ENCODE measurements at regions not wholly inside any gene's neighbourhood (a gene's known extent, or its start where the extent isn't known, plus 50 kb on each side); places are given as distances from the start of the nearest gene placed in this dataset.

DNA sequence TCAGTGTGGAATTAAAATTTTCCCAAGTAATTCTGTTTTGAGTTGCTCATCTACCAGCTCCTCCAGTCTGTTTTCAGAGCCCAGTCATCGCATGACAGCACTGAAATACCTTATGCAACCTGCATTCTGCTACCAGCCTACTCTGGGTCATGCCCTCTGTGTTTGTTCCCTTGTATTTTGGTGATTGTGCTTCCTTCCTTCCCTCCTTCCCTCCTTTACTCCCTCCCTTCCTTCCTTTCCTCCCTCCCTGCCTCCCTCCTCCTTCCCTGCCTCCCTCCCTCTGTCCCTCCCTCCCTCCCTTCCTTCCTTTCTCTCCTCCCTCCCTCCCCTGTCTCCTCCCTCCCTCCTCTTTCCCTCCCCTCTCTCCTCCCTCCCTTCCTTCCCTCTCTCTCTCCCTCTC, 289.6 kb downstream of the CDH2 start:
- H3K4me3 ChIP-seq (replicated peaks in 1 of 4; ENCODE audit: control extremely low read depth in 1 of 4, insufficient read depth in 1 of 4, low read depth in 3 of 4, low read length in 4 of 4): no peak overlapping the region
- H3K27ac ChIP-seq (ENCODE audit: insufficient read depth, low read length): no peak overlapping the region
- no peaks in the 10 kb centered on the region for H4K20me1 ChIP-seq (ENCODE audit: control insufficient read depth, extremely low read depth, insufficient read depth, low read length)
- peak in 1 of 2 donors; percentile 6 for DNase-seq (ENCODE audit: low read depth in 2 of 2)
- no peak for TF ChIP-seq EZH2 (IDR thresholded peaks at IDR 0.05; ENCODE audit: low read length, missing control alignments)
- TF ChIP-seq, protein P1, sequence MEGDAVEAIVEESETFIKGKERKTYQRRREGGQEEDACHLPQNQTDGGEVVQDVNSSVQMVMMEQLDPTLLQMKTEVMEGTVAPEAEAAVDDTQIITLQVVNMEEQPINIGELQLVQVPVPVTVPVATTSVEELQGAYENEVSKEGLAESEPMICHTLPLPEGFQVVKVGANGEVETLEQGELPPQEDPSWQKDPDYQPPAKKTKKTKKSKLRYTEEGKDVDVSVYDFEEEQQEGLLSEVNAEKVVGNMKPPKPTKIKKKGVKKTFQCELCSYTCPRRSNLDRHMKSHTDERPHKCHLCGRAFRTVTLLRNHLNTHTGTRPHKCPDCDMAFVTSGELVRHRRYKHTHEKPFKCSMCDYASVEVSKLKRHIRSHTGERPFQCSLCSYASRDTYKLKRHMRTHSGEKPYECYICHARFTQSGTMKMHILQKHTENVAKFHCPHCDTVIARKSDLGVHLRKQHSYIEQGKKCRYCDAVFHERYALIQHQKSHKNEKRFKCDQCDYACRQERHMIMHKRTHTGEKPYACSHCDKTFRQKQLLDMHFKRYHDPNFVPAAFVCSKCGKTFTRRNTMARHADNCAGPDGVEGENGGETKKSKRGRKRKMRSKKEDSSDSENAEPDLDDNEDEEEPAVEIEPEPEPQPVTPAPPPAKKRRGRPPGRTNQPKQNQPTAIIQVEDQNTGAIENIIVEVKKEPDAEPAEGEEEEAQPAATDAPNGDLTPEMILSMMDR (conservative IDR thresholded peaks at IDR 0.05 in 1 of 2, IDR thresholded peaks at IDR 0.05 in 1 of 2; ENCODE audit: low read depth in 1 of 2, low read length in 2 of 2): no peak
- H3K36me3 ChIP-seq (ENCODE audit: control insufficient read depth, insufficient read depth, low read length): no peaks in the 10 kb centered on the region
- no peak overlapping the region for H3K9ac ChIP-seq (ENCODE audit: insufficient read depth, low read length)
- H2AFZ ChIP-seq (ENCODE audit: low read length): no peak overlapping the region
- H3K9me3 ChIP-seq (ENCODE audit: control insufficient read depth, insufficient read depth, low read depth, low read length): no peaks in the 10 kb centered on the region
- no peaks in the 10 kb centered on the region for H3K79me2 ChIP-seq (ENCODE audit: control insufficient read depth, insufficient read depth, low read length)
- no peaks in the 10 kb centered on the region for H3K27me3 ChIP-seq (ENCODE audit: control insufficient read depth, insufficient read depth, low read length)
- no peaks in the 10 kb centered on the region for H3K4me1 ChIP-seq (ENCODE audit: control insufficient read depth, extremely low read depth, insufficient read depth, low read length)
- no peak overlapping the region for H3K4me2 ChIP-seq (ENCODE audit: extremely low read depth, insufficient read depth, low read length)

DNA sequence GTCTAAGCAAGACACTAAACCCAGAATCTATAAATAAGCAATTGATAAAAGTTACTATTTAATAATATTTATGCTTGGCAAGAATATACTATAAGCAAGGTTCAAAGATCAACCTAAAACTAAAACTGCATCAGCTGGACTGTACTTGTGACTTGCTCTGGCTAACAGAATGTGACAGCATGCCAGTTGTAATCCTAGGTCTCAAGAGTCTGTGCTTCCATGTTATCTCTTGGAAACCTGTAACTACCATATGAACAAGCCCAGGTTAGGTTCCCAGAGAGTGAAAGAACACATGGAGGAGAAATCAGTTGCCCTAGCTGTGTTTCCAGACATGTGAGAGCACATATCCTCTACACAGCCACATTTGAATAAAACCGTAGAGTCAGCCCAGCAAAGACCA, 297.4 kb downstream of the CDH2 start:
- Histone ChIP-seq H3K4me2 (ENCODE audit: extremely low read depth, insufficient read depth, low read length) (no peak overlapping the region), H3K9ac (ENCODE audit: insufficient read depth, low read length) (no peak overlapping the region), H4K20me1 (ENCODE audit: control insufficient read depth, extremely low read depth, insufficient read depth, low read length) (no peaks in the 10 kb centered on the region), H3K4me3 (replicated peaks in 1 of 4; ENCODE audit: control extremely low read depth in 1 of 4, insufficient read depth in 1 of 4, low read depth in 3 of 4, low read length in 4 of 4) (no peak overlapping the region), H3K27me3 (ENCODE audit: control insufficient read depth, insufficient read depth, low read length) (no peaks in the 10 kb centered on the region), H3K9me3 (ENCODE audit: control insufficient read depth, insufficient read depth, low read depth, low read length) (no peaks in the 10 kb centered on the region), H3K4me1 (ENCODE audit: control insufficient read depth, extremely low read depth, insufficient read depth, low read length) (no peaks in the 10 kb centered on the region), H3K27ac (ENCODE audit: insufficient read depth, low read length) (no peak overlapping the region), H3K36me3 (ENCODE audit: control insufficient read depth, insufficient read depth, low read length) (no peaks in the 10 kb centered on the region), H2AFZ (ENCODE audit: low read length) (no peak overlapping the region), H3K79me2 (ENCODE audit: control insufficient read depth, insufficient read depth, low read length) (no peaks in the 10 kb centered on the region)
- no peak for DNase-seq (ENCODE audit: low read depth in 2 of 2)
- no peak for TF ChIP-seq EZH2 (IDR thresholded peaks at IDR 0.05; ENCODE audit: low read length, missing control alignments)
- TF ChIP-seq, protein P1 (conservative IDR thresholded peaks at IDR 0.05 in 1 of 2, IDR thresholded peaks at IDR 0.05 in 1 of 2; ENCODE audit: low read depth in 1 of 2, low read length in 2 of 2): no peak

DNA sequence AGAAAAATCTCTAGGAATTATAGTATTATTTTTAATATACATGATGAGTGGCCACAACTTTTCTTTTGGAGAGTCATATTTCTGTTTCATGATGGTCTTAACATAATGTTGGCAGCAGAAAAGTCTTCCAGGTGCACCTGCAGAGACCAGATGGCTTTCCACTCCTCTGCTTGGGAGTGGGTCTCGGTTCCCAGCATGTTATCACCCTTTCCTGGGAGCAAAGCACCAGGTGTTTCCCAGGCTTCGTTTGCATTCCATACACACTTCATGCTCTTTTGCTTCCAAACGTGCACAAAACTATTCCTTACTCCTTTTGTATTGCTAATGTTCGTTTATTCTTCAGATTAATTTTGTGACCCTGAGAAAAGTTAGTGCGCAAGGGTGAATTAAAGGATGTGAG, 305.2 kb downstream of the CDH2 start:
- H3K9ac ChIP-seq (ENCODE audit: insufficient read depth, low read length): no peak overlapping the region
- H3K36me3 ChIP-seq (ENCODE audit: control insufficient read depth, insufficient read depth, low read length): no peaks in the 10 kb centered on the region
- TF ChIP-seq, protein P1 (conservative IDR thresholded peaks at IDR 0.05 in 1 of 2, IDR thresholded peaks at IDR 0.05 in 1 of 2; ENCODE audit: low read depth in 1 of 2, low read length in 2 of 2): no peak
- TF ChIP-seq EZH2 (IDR thresholded peaks at IDR 0.05; ENCODE audit: low read length, missing control alignments): no peak
- H3K27me3 ChIP-seq (ENCODE audit: control insufficient read depth, insufficient read depth, low read length): no peaks in the 10 kb centered on the region
- no peaks in the 10 kb centered on the region for H4K20me1 ChIP-seq (ENCODE audit: control insufficient read depth, extremely low read depth, insufficient read depth, low read length)
- H3K79me2 ChIP-seq (ENCODE audit: control insufficient read depth, insufficient read depth, low read length): no peaks in the 10 kb centered on the region
- no peak overlapping the region for H2AFZ ChIP-seq (ENCODE audit: low read length)
- no peak overlapping the region for H3K4me2 ChIP-seq (ENCODE audit: extremely low read depth, insufficient read depth, low read length)
- no peak overlapping the region for H3K4me3 ChIP-seq (replicated peaks in 1 of 4; ENCODE audit: control extremely low read depth in 1 of 4, insufficient read depth in 1 of 4, low read depth in 3 of 4, low read length in 4 of 4)
- no peak overlapping the region for H3K27ac ChIP-seq (ENCODE audit: insufficient read depth, low read length)
- DNase-seq (ENCODE audit: low read depth in 2 of 2): no peak
- no peaks in the 10 kb centered on the region for H3K9me3 ChIP-seq (ENCODE audit: control insufficient read depth, insufficient read depth, low read depth, low read length)
- H3K4me1 ChIP-seq (ENCODE audit: control insufficient read depth, extremely low read depth, insufficient read depth, low read length): no peaks in the 10 kb centered on the region

Measured in fibroblast of lung (primary cell).